SK-N-SH (cell line): ENCODE measurements at regions not wholly inside any gene's neighbourhood (a gene's known extent, or its start where the extent isn't known, plus 50 kb on each side); places are given as distances from the start of the nearest gene placed in this dataset.

Source experiments
- CTCF ChIP-seq: fragments of 200-600 bp; sonication (generic); IDR thresholded peaks from 2 replicates; pipeline ENCODE4 v1.6.1; 2017; ENCODE audit warnings: antibody characterized with exemption, mild to moderate bottlenecking, moderate library complexity
- GABPA ChIP-seq: IDR thresholded peaks from 2 replicates; pipeline ENCODE4 v1.4.0; 2012; ENCODE audit warnings: low read depth, mild to moderate bottlenecking
- JUND ChIP-seq: IDR thresholded peaks from 2 replicates; pipeline ENCODE4 v1.4.0; 2012
- POLR2AphosphoS5 ChIP-seq: IDR thresholded peaks from 2 replicates; pipeline ENCODE4 v1.6.1; 2012; ENCODE audit warnings: low read depth, low read length
- RAD21 ChIP-seq: IDR thresholded peaks from 2 replicates; pipeline ENCODE4 v1.6.1; 2012; ENCODE audit warnings: mild to moderate bottlenecking, low read length
- RFX5 ChIP-seq: IDR thresholded peaks from 2 replicates; pipeline ENCODE4 v1.6.1; 2012; ENCODE audit warnings: mild to moderate bottlenecking, improper control_type of control experiment, low read length
- TEAD4 ChIP-seq: IDR thresholded peaks from 2 replicates; pipeline ENCODE4 v1.4.0; 2012; ENCODE audit warnings: mild to moderate bottlenecking, borderline replicate concordance; ENCODE audit not compliant: insufficient read depth
- USF1 ChIP-seq: IDR thresholded peaks from 2 replicates; pipeline ENCODE4 v1.4.0; 2012; ENCODE audit warnings: low read depth, borderline replicate concordance
- USF2 ChIP-seq: fragments of 150-350 bp; IDR thresholded peaks from 2 replicates; pipeline ENCODE4 v1.6.1; 2017; ENCODE audit warnings: antibody characterized with exemption, low read length, low read depth, borderline replicate concordance
- YY1 ChIP-seq: IDR thresholded peaks from 2 replicates; pipeline ENCODE4 v1.4.0; 2012; ENCODE audit warnings: low read depth, mild to moderate bottlenecking
- ZBTB33 ChIP-seq: IDR thresholded peaks from 2 replicates; pipeline ENCODE4 v1.4.0; 2012; ENCODE audit warnings: low read depth, borderline replicate concordance

- TF ChIP-seq ZBTB33, result no peak
- TF ChIP-seq USF2, result no peak
- TF ChIP-seq CTCF, result no peak
- TF ChIP-seq USF1, result no peak
- TF ChIP-seq RAD21, result no peak
- no peak for TF ChIP-seq JUND
- no peak for TF ChIP-seq POLR2AphosphoS5
- no peak for TF ChIP-seq YY1
- TF ChIP-seq TEAD4, result no peak
- no peak for TF ChIP-seq RFX5
- TF ChIP-seq GABPA, result no peak
Measured at GRCh38 chr6:144935661-144936060, 650.5 kb downstream of the UTRN start.
